H9 (cell line): ENCODE measurements at regions not wholly inside any gene's neighbourhood (a gene's known extent, or its start where the extent isn't known, plus 50 kb on each side); places are given as distances from the start of the nearest gene placed in this dataset.
A peak's percentile ranks its signal among the peaks of the same experiment; 100 is the strongest.

Experiments used
- DNase-seq: peaks from one replicate; pipeline ENCODE4 v3.0.0-alpha.2; 2017
- H2AFZ ChIP-seq: one replicate; pipeline ENCODE4 v1.6.1; 2013; ENCODE audit warnings: mild to moderate bottlenecking, low read length, control low read depth, moderate library complexity
- H2AK5ac ChIP-seq: 2 replicates; pipeline ENCODE4 v1.6.1; 2013; ENCODE audit warnings: low read length, control low read depth, mixed read lengths; ENCODE audit not compliant: insufficient read length
- H2BK120ac ChIP-seq: one replicate; pipeline ENCODE4 v1.6.1; 2013; ENCODE audit warnings: low read depth, mild to moderate bottlenecking, low read length, control low read depth, inconsistent platforms; ENCODE audit not compliant: poor library complexity, severe bottlenecking
- H2BK12ac ChIP-seq: 2 replicates; pipeline ENCODE4 v1.6.1; 2013; ENCODE audit warnings: low read length, control low read depth, mixed read lengths, low read depth; ENCODE audit not compliant: insufficient read length
- H2BK15ac ChIP-seq: 2 replicates; pipeline ENCODE4 v1.6.1; 2013; ENCODE audit warnings: low read depth, low read length, control low read depth
- H2BK20ac ChIP-seq: one replicate; pipeline ENCODE4 v1.6.1; 2013; ENCODE audit warnings: low read depth, mild to moderate bottlenecking, low read length, control low read depth, inconsistent platforms; ENCODE audit not compliant: poor library complexity, severe bottlenecking
- H2BK5ac ChIP-seq: 2 replicates; pipeline ENCODE4 v1.6.1; 2013; ENCODE audit warnings: low read length, control low read depth, mixed read lengths; ENCODE audit not compliant: insufficient read length
- H3K14ac ChIP-seq: 2 replicates; pipeline ENCODE4 v1.6.1; 2013; ENCODE audit warnings: low read length, control low read depth; ENCODE audit not compliant: insufficient read depth
- H3K18ac ChIP-seq: 2 replicates; pipeline ENCODE4 v1.6.1; 2013; ENCODE audit warnings: low read depth, mild to moderate bottlenecking, mixed read lengths, low read length, control low read depth; ENCODE audit not compliant: insufficient read length
- H3K23ac ChIP-seq: 2 replicates; pipeline ENCODE4 v1.6.1; 2013; ENCODE audit warnings: low read length, control low read depth, mixed read lengths, low read depth; ENCODE audit not compliant: insufficient read length
- H3K23me2 ChIP-seq: 2 replicates; pipeline ENCODE4 v1.6.1; 2013; ENCODE audit warnings: low read depth, mild to moderate bottlenecking, mixed read lengths, low read length, control low read depth; ENCODE audit not compliant: insufficient read length, poor library complexity, severe bottlenecking
- H3K27ac ChIP-seq: 2 replicates; pipeline ENCODE4 v1.5.1; 2013; ENCODE audit warnings: low read length, control low read depth, mixed read lengths, low read depth; ENCODE audit not compliant: insufficient read length
- H3K27me3 ChIP-seq: 2 replicates; pipeline ENCODE4 v1.6.1; 2013; ENCODE audit warnings: low read length, control low read depth, inconsistent platforms; ENCODE audit not compliant: insufficient read depth
- H3K4ac ChIP-seq: 2 replicates; pipeline ENCODE4 v1.6.1; 2013; ENCODE audit warnings: low read depth, mild to moderate bottlenecking, control low read depth, inconsistent platforms, low read length, moderate library complexity
- H3K4me1 ChIP-seq: 2 replicates; pipeline ENCODE4 v1.6.1; 2013; ENCODE audit warnings: low read length, control low read depth, inconsistent platforms; ENCODE audit not compliant: insufficient read depth
- H3K4me2 ChIP-seq: 2 replicates; pipeline ENCODE4 v1.6.1; 2013; ENCODE audit warnings: low read length, control low read depth, mixed read lengths; ENCODE audit not compliant: insufficient read length, insufficient read depth
- H3K56ac ChIP-seq: 2 replicates; pipeline ENCODE4 v1.6.1; 2013; ENCODE audit warnings: low read depth, mild to moderate bottlenecking, mixed read lengths, low read length, control low read depth; ENCODE audit not compliant: insufficient read length
- H3K79me1 ChIP-seq: 2 replicates; pipeline ENCODE4 v1.6.1; 2013; ENCODE audit warnings: low read depth, mild to moderate bottlenecking, moderate library complexity, low read length, control low read depth, inconsistent platforms; ENCODE audit not compliant: insufficient read depth, poor library complexity, severe bottlenecking
- H3K79me2 ChIP-seq: 2 replicates; pipeline ENCODE4 v1.6.1; 2013; ENCODE audit warnings: low read length, control low read depth, inconsistent platforms; ENCODE audit not compliant: insufficient read depth
- H3K9ac ChIP-seq: 2 replicates; pipeline ENCODE4 v1.6.1; 2013; ENCODE audit warnings: low read length, control low read depth, mixed read lengths; ENCODE audit not compliant: insufficient read length; ENCODE audit errors: extremely low read depth
- H3K9me3 ChIP-seq: one replicate; pipeline ENCODE4 v1.6.1; 2013; ENCODE audit warnings: low read depth, low read length, inconsistent platforms; ENCODE audit not compliant: control insufficient read depth
- H3T11ph ChIP-seq: one replicate; pipeline ENCODE4 v1.6.1; 2013; ENCODE audit warnings: mild to moderate bottlenecking, low read length, control low read depth, inconsistent platforms
- H4K20me1 ChIP-seq: one replicate; pipeline ENCODE4 v1.6.1; 2013; ENCODE audit not compliant: control insufficient read depth, insufficient read length, insufficient read depth
- H4K5ac ChIP-seq: 2 replicates; pipeline ENCODE4 v1.6.1; 2013; ENCODE audit warnings: low read depth, mild to moderate bottlenecking, mixed read lengths, low read length, control low read depth; ENCODE audit not compliant: insufficient read length
- H4K8ac ChIP-seq: replicated peaks from 2 replicates; pipeline ENCODE4 v1.6.1; 2013; ENCODE audit warnings: low read length, control low read depth, mixed read lengths, low read depth; ENCODE audit not compliant: insufficient read length
- H4K91ac ChIP-seq: 2 replicates; pipeline ENCODE4 v1.6.1; 2013; ENCODE audit warnings: low read depth, mild to moderate bottlenecking, moderate library complexity, mixed read lengths, low read length, control low read depth; ENCODE audit not compliant: insufficient read length
- H3K27ac Mint-ChIP-seq, 3 experiments: 2 replicates in 2 of 3; 3 replicates in 1 of 3; pipeline ENCODE4 v1.8.0; 2020 to 2021; ENCODE audit warnings: mixed read lengths in 3 of 3, mild to moderate bottlenecking in 1 of 3, moderate library complexity in 1 of 3
- H3K27me3 Mint-ChIP-seq: 2 replicates; pipeline ENCODE4 v1.8.0; 2021; ENCODE audit warnings: low read depth, mild to moderate bottlenecking, moderate library complexity, mixed read lengths
- H3K36me3 Mint-ChIP-seq, 3 experiments: 2 replicates in 2 of 3; 3 replicates in 1 of 3; pipeline ENCODE4 v1.8.0; 2020 to 2021; ENCODE audit warnings: low read depth in 3 of 3, mixed read lengths in 3 of 3; ENCODE audit not compliant: insufficient read depth in 1 of 3
- H3K4me1 Mint-ChIP-seq, 2 experiments: 2 replicates each; pipeline ENCODE4 v1.8.0; 2020; ENCODE audit warnings: mixed read lengths in 2 of 2
- H3K4me3 Mint-ChIP-seq, 2 experiments: 2 replicates in 1 of 2; 3 replicates in 1 of 2; pipeline ENCODE4 v1.8.0; 2020 to 2021; ENCODE audit warnings: mild to moderate bottlenecking in 2 of 2, mixed read lengths in 2 of 2, moderate library complexity in 1 of 2
- H3K9me3 Mint-ChIP-seq, 2 experiments: 2 replicates in 1 of 2; 3 replicates in 1 of 2; pipeline ENCODE4 v1.8.0; 2020; ENCODE audit warnings: mild to moderate bottlenecking in 2 of 2, mixed read lengths in 2 of 2, moderate library complexity in 1 of 2
- CTCF ChIP-seq: fragments of 200-600 bp; sonication (generic); conservative IDR thresholded peaks from 3 replicates; pipeline ENCODE4 v1.8.0; 2021; ENCODE audit warnings: antibody characterized with exemption, mild to moderate bottlenecking
- WGBS: extraction: QIAGEN DNeasy Blood & Tissue Kit; methylation state at CpG from one replicate; pipeline ENCODE4 v1.1.7; 2013; ENCODE audit warnings: missing lambda C conversion rate, low lambda C conversion rate, mixed read lengths; ENCODE audit not compliant: insufficient read length; ENCODE audit errors: extremely low coverage; 5-methylcytosine and 5-hydroxymethylcytosine counted together

GRCh38 chr5:160174780-160175437 lies 54.4 kb upstream of the FABP6 start:
- Histone ChIP-seq H3K23ac (no peak overlapping the region), H4K8ac (no peak overlapping the region), H3K79me2 (no peaks in the 10 kb centered on the region), H3K23me2 (no peaks in the 10 kb centered on the region), H3K9ac (no peak overlapping the region), H2BK5ac (no peak overlapping the region), H2AFZ (no peak overlapping the region), H3K4me2 (no peak overlapping the region), H3K4ac (no peak overlapping the region), H3T11ph (no peak overlapping the region), H2BK120ac (no peak overlapping the region), H3K9me3 (no peaks in the 10 kb centered on the region), H3K79me1 (no peaks in the 10 kb centered on the region), H2AK5ac (peak overlapping the region; percentile 33), H3K27me3 (no peaks in the 10 kb centered on the region), H3K14ac (no peak overlapping the region), H2BK12ac (peak overlapping the region; percentile 73), H2BK20ac (no peak overlapping the region), H3K18ac (no peak overlapping the region), H4K20me1 (no peaks in the 10 kb centered on the region), H4K5ac (no peak overlapping the region), H3K56ac (no peak overlapping the region), H2BK15ac (no peak overlapping the region), H3K4me1 (peaks cover 9% of the 10 kb centered on the region; the same call in 1 of the 2 replicates), H4K91ac (peak overlapping the region; percentile 46), H3K27ac (no peak overlapping the region)
- Mint-ChIP-seq H3K9me3 (no peaks in the 10 kb centered on the region), H3K27me3 (no peaks in the 10 kb centered on the region), H3K4me3 (no peak overlapping the region), H3K36me3 (no peaks in the 10 kb centered on the region), H3K27ac (peak overlapping the region; percentile 21 to 73 (median 30); a peak in 5 of 7 replicates), H3K4me1 (peaks cover 41 to 45% of the 10 kb centered on the region in 2 experiments)
- TF ChIP-seq CTCF, result no peak
- DNase-seq, result no peak
- no CpG with 5 or more reads among the region's 4 CpGs for WGBS
